Fibroblast of mammary gland (primary cell): ENCODE measurements at regions not wholly inside any gene's neighbourhood (a gene's known extent, or its start where the extent isn't known, plus 50 kb on each side); places are given as distances from the start of the nearest gene placed in this dataset.

Source experiments
- DNase-seq: peaks from one replicate; pipeline ENCODE4 v3.0.0-alpha.2; 2010; ENCODE audit warnings: low read depth
- H3K4me3 ChIP-seq: 2 replicates; pipeline ENCODE4 v1.5.1; 2011; ENCODE audit warnings: low read depth, mild to moderate bottlenecking, low read length, moderate library complexity; ENCODE audit not compliant: control insufficient read depth
- TF ChIP-seq, protein P1 (sequence below): conservative IDR thresholded peaks from 2 replicates; pipeline ENCODE4 v1.5.1; 2011; ENCODE audit warnings: low read depth, low read length, inconsistent platforms; ENCODE audit not compliant: control insufficient read depth, insufficient read depth

- TF ChIP-seq, protein P1, sequence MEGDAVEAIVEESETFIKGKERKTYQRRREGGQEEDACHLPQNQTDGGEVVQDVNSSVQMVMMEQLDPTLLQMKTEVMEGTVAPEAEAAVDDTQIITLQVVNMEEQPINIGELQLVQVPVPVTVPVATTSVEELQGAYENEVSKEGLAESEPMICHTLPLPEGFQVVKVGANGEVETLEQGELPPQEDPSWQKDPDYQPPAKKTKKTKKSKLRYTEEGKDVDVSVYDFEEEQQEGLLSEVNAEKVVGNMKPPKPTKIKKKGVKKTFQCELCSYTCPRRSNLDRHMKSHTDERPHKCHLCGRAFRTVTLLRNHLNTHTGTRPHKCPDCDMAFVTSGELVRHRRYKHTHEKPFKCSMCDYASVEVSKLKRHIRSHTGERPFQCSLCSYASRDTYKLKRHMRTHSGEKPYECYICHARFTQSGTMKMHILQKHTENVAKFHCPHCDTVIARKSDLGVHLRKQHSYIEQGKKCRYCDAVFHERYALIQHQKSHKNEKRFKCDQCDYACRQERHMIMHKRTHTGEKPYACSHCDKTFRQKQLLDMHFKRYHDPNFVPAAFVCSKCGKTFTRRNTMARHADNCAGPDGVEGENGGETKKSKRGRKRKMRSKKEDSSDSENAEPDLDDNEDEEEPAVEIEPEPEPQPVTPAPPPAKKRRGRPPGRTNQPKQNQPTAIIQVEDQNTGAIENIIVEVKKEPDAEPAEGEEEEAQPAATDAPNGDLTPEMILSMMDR: no peak
- no peak overlapping the region for H3K4me3 ChIP-seq
- no peak for DNase-seq
These were observed 158.5 kb upstream of the PRMT6 start for GRCh38 chr1:106897976-106898375.

DNA sequence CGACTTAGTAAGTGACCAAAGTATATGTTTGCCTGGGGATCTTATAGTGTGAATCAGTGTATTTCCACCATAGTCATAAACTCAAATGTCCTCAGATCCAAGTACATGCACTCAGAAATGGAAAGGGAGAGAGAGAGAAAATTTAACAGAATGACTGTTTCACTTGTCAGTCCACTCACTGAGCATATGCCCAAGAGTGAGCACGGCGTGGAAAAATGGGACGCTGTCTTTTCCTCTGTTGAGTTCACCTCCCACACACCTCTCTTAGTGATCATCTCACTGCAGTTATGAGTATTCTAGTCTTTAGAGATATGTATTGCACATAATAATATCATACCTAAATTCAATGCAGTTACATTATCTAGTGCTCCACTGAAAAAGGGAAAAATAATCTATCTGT is 156.8 kb upstream of the PRMT6 start:
- H3K4me3 ChIP-seq: no peak overlapping the region
- TF ChIP-seq, protein P1: no peak
- DNase-seq: no peak

DNA sequence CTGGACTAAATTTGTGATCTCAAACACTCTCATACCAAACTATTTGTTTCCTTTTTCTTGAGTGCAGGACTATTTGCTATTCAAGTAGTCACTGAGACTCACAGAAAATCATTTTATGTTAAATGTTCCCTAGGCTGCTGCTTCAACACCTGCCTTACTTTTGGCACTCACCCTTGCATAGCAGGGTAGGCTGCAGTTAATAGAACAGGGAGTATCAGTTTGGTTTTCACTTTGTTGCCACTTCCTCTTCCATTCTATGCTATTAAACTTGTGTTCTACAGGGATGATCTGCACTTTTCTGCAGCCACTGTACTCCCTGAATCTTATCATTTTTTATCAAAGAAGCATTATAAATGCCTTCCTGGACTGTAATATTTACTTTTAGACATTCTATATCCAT is 148.7 kb upstream of the PRMT6 start:
- H3K4me3 ChIP-seq: no peak overlapping the region
- no peak for DNase-seq
- TF ChIP-seq, protein P1: no peak

GRCh38 chr1:106908689-106909088 is 147.8 kb upstream of the PRMT6 start:
- TF ChIP-seq, protein P1: no peak
- no peak for DNase-seq
- no peak overlapping the region for H3K4me3 ChIP-seq

DNA sequence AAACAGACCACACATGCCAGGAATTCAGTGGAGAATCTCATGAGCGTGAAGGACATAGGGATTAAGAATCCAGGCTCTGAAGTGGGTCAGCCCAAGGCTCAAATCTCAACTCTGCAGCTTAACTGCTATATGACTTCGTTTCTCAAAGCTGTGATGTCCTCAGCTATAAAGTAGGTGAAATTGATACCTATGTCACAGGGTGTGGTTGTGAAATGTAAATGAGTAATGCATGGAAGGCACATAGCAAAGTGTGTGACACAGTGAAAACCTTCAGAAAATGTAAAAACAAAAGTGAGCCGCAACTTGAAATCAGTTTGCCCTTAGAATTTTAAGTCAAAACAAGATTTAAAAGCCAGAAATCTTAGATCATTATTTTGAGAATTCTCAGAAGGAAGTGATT is 145.7 kb upstream of the PRMT6 start:
- DNase-seq: peak; percentile 18
- TF ChIP-seq, protein P1: no peak
- no peak overlapping the region for H3K4me3 ChIP-seq

DNA sequence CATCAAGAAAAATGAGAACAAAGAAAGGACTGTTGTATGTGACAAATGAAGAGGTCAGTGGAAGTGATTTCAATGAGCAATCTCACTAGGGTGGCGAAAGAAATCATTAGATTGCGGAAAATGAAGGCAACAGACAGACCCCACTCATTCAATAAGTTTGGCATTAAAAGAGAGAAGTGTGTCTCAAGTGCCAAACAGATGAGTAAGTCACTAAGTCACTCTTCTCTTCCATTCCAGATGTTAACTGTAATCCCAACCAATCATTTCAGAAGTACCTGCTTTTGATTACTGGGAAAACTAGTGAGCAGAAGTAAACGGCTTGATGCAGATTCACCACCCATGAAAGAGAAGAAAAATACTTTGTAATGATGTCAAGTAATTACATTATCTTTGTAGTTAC is 144.3 kb upstream of the PRMT6 start:
- peak; percentile 38 for DNase-seq
- TF ChIP-seq, protein P1: no peak
- H3K4me3 ChIP-seq: no peak overlapping the region

DNA sequence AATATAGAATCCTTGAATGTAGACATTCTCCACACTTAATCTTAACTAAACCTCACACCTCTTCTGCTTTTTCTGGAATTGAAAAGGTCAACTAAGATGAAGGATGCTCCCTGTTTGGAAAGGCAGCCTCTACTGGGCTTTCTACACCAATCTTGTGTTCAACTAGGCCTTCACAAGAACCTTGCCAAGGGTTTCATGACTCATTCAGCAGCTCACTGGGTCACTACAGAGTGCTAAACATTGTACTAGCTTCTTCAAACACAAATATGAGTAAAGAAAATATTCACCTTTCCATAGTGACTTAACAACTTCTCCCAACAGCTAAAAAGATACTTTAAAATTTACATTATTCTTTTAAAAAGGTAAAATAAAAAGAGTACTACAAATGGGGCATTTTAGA is 135.3 kb upstream of the PRMT6 start:
- TF ChIP-seq, protein P1: no peak
- DNase-seq: peak; percentile 45
- no peak overlapping the region for H3K4me3 ChIP-seq
